DOHH2 (cell line): ENCODE measurements at regions not wholly inside any gene's neighbourhood (a gene's known extent, or its start where the extent isn't known, plus 50 kb on each side); places are given as distances from the start of the nearest gene placed in this dataset.

Source experiments
- CTCF ChIP-seq: fragments of 200-600 bp; sonication (generic); IDR thresholded peaks from one replicate; pipeline ENCODE4 v1.5.1; 2014; ENCODE audit warnings: antibody characterized with exemption, mild to moderate bottlenecking, low read depth, low read length; ENCODE audit not compliant: poor library complexity, severe bottlenecking
- EZH2phosphoT487 ChIP-seq: fragments of 200-600 bp; sonication (generic); IDR thresholded peaks from 2 replicates; pipeline ENCODE4 v1.6.1; 2017; ENCODE audit warnings: borderline replicate concordance, mild to moderate bottlenecking, antibody characterized with exemption, low read length, moderate library complexity, mixed read lengths

- TF ChIP-seq CTCF: no peak
- no peak for TF ChIP-seq EZH2phosphoT487
Observed at GRCh38 chr13:73987618-73988017, 146.6 kb downstream of the KLF12 start.
